ENCODE measurements at regions not wholly inside any gene's neighbourhood (a gene's known extent, or its start where the extent isn't known, plus 50 kb on each side); places are given as distances from the start of the nearest gene placed in this dataset.

GRCh38 chr10:23514321-23514720 lies 75.4 kb downstream of the OTUD1 start:
- intact Hi-C loops (cut with micrococcal nuclease): loop anchor here (5.0 kb wide), 2 partner anchors 72 to 182 kb away; no protein-coding TSS in a partner anchor
- BruUV-seq (replicated peaks): no TSS peak
- POLR2A ChIA-PET (ENCODE audit: unreplicated experiment): no interaction called here
- peak; percentile 87 for DNase-seq
- H3K9ac ChIP-seq (ENCODE audit: low read length): peak overlapping the region; percentile 94
- no peaks in the 10 kb centered on the region for H3K9me3 ChIP-seq (ENCODE audit: low read length)
- peak overlapping the region; percentile 100 for H3K27ac ChIP-seq (ENCODE audit: low read length)
- H3F3A ChIP-seq (ENCODE audit: low read length, unreplicated experiment): no peaks in the 10 kb centered on the region
- peak; percentile 78 for ATAC-seq
- no peak for TF ChIP-seq EZH2 (IDR thresholded peaks at IDR 0.05; ENCODE audit: low read length, unreplicated experiment)
- no peak for TF ChIP-seq CTCF (conservative IDR thresholded peaks at IDR 0.05; ENCODE audit: low read depth, low read length)
- TF ChIP-seq EZH2phosphoT487 (IDR thresholded peaks at IDR 0.05; ENCODE audit: borderline replicate concordance, low read length): no peak
- H3K9me2 ChIP-seq (replicated peaks; ENCODE audit: low read length): no peaks in the 10 kb centered on the region
- no peaks in the 10 kb centered on the region for H4K20me1 ChIP-seq (ENCODE audit: low read length)
- no peak overlapping the region for H3K4me3 ChIP-seq (ENCODE audit: low read length)
- H3K27me3 ChIP-seq (ENCODE audit: low read length): no peaks in the 10 kb centered on the region
- no peaks in the 10 kb centered on the region for H3K79me2 ChIP-seq (ENCODE audit: low read length)
- peaks cover 33% of the 10 kb centered on the region for H3K4me1 ChIP-seq (ENCODE audit: insufficient read depth, low read length)
- CTCF ChIA-PET: no interaction called here
- peak overlapping the region; percentile 47 for H3K4me2 ChIP-seq (ENCODE audit: low read length)
- no peaks in the 10 kb centered on the region for H3K36me3 ChIP-seq (ENCODE audit: low read depth, low read length)
- H2AFZ ChIP-seq (ENCODE audit: low read length): no peak overlapping the region

GRCh38 chr10:23516530-23516929 lies 77.7 kb downstream of the OTUD1 start:
- Histone ChIP-seq H3K27me3 (ENCODE audit: low read length) (no peaks in the 10 kb centered on the region), H3K4me2 (ENCODE audit: low read length) (no peak overlapping the region), H2AFZ (ENCODE audit: low read length) (no peak overlapping the region), H3K79me2 (ENCODE audit: low read length) (no peaks in the 10 kb centered on the region), H3K27ac (ENCODE audit: low read length) (no peak overlapping the region), H3K9ac (ENCODE audit: low read length) (no peak overlapping the region), H3K9me2 (replicated peaks; ENCODE audit: low read length) (no peaks in the 10 kb centered on the region), H4K20me1 (ENCODE audit: low read length) (no peaks in the 10 kb centered on the region), H3K36me3 (ENCODE audit: low read depth, low read length) (no peaks in the 10 kb centered on the region), H3F3A (ENCODE audit: low read length, unreplicated experiment) (no peaks in the 10 kb centered on the region), H3K4me1 (ENCODE audit: insufficient read depth, low read length) (peaks cover 33% of the 10 kb centered on the region), H3K9me3 (ENCODE audit: low read length) (no peaks in the 10 kb centered on the region), H3K4me3 (ENCODE audit: low read length) (no peak overlapping the region)
- DNase-seq (peak; percentile 46), ATAC-seq (no peak; the same call in 1 of the 2 replicates)
- peak; percentile 67 for TF ChIP-seq CTCF (conservative IDR thresholded peaks at IDR 0.05; ENCODE audit: low read depth, low read length)
- no peak for TF ChIP-seq EZH2phosphoT487 (IDR thresholded peaks at IDR 0.05; ENCODE audit: borderline replicate concordance, low read length)
- CTCF ChIA-PET: interaction anchor here (0.5 to 0.6 kb wide), 2 partner anchors 10 to 202 kb away, joined by 3 to 4 read pairs; no protein-coding TSS in a partner anchor
- no TSS peak for BruUV-seq (replicated peaks)
- intact Hi-C loops (cut with micrococcal nuclease): no loop called here
- POLR2A ChIA-PET (ENCODE audit: unreplicated experiment): no interaction called here

- CTCF ChIA-PET: interaction anchor here (0.5 kb wide), 1 partner anchor 9 kb away, joined by 4 read pairs; no protein-coding TSS in a partner anchor
- no TSS peak for BruUV-seq (replicated peaks)
These were observed 78.3 kb downstream of the OTUD1 start for GRCh38 chr10:23517155-23517554.

More at GRCh38 chr10:23517155-23517554, 78.3 kb downstream of the OTUD1 start:
- Histone ChIP-seq H3K9me3 (ENCODE audit: low read length) (no peaks in the 10 kb centered on the region), H3K9me2 (replicated peaks; ENCODE audit: low read length) (no peaks in the 10 kb centered on the region), H3K4me2 (ENCODE audit: low read length) (no peak overlapping the region), H3K36me3 (ENCODE audit: low read depth, low read length) (no peaks in the 10 kb centered on the region), H3K4me1 (ENCODE audit: insufficient read depth, low read length) (peaks cover 32% of the 10 kb centered on the region), H3K4me3 (ENCODE audit: low read length) (no peak overlapping the region), H4K20me1 (ENCODE audit: low read length) (no peaks in the 10 kb centered on the region), H3K9ac (ENCODE audit: low read length) (no peak overlapping the region), H2AFZ (ENCODE audit: low read length) (no peak overlapping the region), H3K27me3 (ENCODE audit: low read length) (no peaks in the 10 kb centered on the region), H3K79me2 (ENCODE audit: low read length) (no peaks in the 10 kb centered on the region), H3F3A (ENCODE audit: low read length, unreplicated experiment) (no peaks in the 10 kb centered on the region), H3K27ac (ENCODE audit: low read length) (no peak overlapping the region)
- DNase-seq: no peak
- POLR2A ChIA-PET (ENCODE audit: unreplicated experiment): no interaction called here
- no peak for ATAC-seq
- TF ChIP-seq EZH2phosphoT487 (IDR thresholded peaks at IDR 0.05; ENCODE audit: borderline replicate concordance, low read length): no peak
- TF ChIP-seq CTCF (conservative IDR thresholded peaks at IDR 0.05; ENCODE audit: low read depth, low read length): no peak
- TF ChIP-seq EZH2 (IDR thresholded peaks at IDR 0.05; ENCODE audit: low read length, unreplicated experiment): no peak
- intact Hi-C loops (cut with micrococcal nuclease): no loop called here
